Keratinocyte (primary cell): ENCODE measurements at regions not wholly inside any gene's neighbourhood (a gene's known extent, or its start where the extent isn't known, plus 50 kb on each side); places are given as distances from the start of the nearest gene placed in this dataset.

Source experiments
- EZH2 ChIP-seq: IDR thresholded peaks from one replicate; pipeline ENCODE4 v1.6.1; 2012; ENCODE audit warnings: inconsistent platforms, mild to moderate bottlenecking, low read length, moderate library complexity
- TF ChIP-seq, protein P1 (sequence below), 3 experiments: IDR thresholded peaks in 1 of 3; conservative IDR thresholded peaks in 1 of 3; optimal IDR thresholded peaks in 1 of 3; 2 replicates in 2 of 3; 3 replicates in 1 of 3; pipeline versions ENCODE3 to v1.5.1; 2011; ENCODE audit warnings: low read length in 3 of 3, mild to moderate bottlenecking in 3 of 3, moderate library complexity in 2 of 3, control low read depth in 1 of 3, inconsistent platforms in 1 of 3; ENCODE audit not compliant: insufficient read depth in 2 of 3; ENCODE audit errors: extremely low read depth in 1 of 3

DNA sequence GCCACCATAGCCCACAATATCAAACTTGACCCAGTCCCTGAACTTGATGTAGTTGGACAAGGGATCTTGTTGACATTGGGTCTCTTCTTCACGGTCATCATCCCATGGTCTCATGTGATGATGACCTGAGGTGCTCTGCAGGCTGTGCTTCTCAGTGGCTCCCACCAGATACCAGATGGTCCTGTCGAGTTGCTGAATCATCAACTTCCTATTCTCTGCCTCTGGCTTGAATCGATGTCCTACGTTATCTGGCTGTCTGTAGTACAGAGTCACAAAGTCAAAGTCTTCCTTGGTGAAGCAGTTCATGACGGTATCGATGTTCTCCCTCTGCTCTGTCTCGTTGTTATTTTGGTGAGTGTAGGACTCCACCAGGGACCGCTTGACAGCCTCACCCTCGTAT is 145.7 kb upstream of the ALDH3B2 start:
- TF ChIP-seq, protein P1, sequence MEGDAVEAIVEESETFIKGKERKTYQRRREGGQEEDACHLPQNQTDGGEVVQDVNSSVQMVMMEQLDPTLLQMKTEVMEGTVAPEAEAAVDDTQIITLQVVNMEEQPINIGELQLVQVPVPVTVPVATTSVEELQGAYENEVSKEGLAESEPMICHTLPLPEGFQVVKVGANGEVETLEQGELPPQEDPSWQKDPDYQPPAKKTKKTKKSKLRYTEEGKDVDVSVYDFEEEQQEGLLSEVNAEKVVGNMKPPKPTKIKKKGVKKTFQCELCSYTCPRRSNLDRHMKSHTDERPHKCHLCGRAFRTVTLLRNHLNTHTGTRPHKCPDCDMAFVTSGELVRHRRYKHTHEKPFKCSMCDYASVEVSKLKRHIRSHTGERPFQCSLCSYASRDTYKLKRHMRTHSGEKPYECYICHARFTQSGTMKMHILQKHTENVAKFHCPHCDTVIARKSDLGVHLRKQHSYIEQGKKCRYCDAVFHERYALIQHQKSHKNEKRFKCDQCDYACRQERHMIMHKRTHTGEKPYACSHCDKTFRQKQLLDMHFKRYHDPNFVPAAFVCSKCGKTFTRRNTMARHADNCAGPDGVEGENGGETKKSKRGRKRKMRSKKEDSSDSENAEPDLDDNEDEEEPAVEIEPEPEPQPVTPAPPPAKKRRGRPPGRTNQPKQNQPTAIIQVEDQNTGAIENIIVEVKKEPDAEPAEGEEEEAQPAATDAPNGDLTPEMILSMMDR (optimal IDR thresholded peaks at IDR 0.05 in 1 of 3, IDR thresholded peaks at IDR 0.05 in 1 of 3, conservative IDR thresholded peaks at IDR 0.05 in 1 of 3; ENCODE audit: extremely low read depth in 1 of 3, insufficient read depth in 2 of 3, low read length in 3 of 3), result no peak
- TF ChIP-seq EZH2, result no peak
